MM.1S (cell line): ENCODE measurements at regions not wholly inside any gene's neighbourhood (a gene's known extent, or its start where the extent isn't known, plus 50 kb on each side); places are given as distances from the start of the nearest gene placed in this dataset.
"Not testable (repeated sequence)": the region's sequence is repeated elsewhere in the genome, so short reads cannot be mapped to it uniquely, and the experiment has no call there.

Source experiments
- DNase-seq: peaks from one replicate; pipeline ENCODE4 v3.0.0-alpha.2; 2015
- H2AFZ ChIP-seq: fragments of 300-600 bp; sonication (generic); 2 replicates; pipeline ENCODE4 v1.6.0; 2016; ENCODE audit warnings: antibody characterized with exemption, low read length
- H3F3A ChIP-seq: fragments of 300-600 bp; sonication (generic); 2 replicates; pipeline ENCODE4 v1.6.1; 2016; ENCODE audit warnings: mild to moderate bottlenecking, antibody characterized with exemption, low read length, moderate library complexity, mixed read lengths; ENCODE audit not compliant: insufficient read depth
- H3K27ac ChIP-seq: fragments of 300-600 bp; sonication (generic); 2 replicates; pipeline ENCODE4 v1.5.1; 2016; ENCODE audit warnings: mild to moderate bottlenecking, low read length
- H3K27me3 ChIP-seq: fragments of 300-600 bp; sonication (generic); replicated peaks from 2 replicates; pipeline ENCODE4 v1.6.0; 2016; ENCODE audit warnings: low read length; ENCODE audit not compliant: insufficient read depth
- H3K36me3 ChIP-seq: fragments of 300-600 bp; sonication (generic); replicated peaks from 2 replicates; pipeline ENCODE4 v1.6.1; 2016; ENCODE audit warnings: mild to moderate bottlenecking, low read length, mixed read lengths; ENCODE audit not compliant: insufficient read depth
- H3K4me1 ChIP-seq: fragments of 300-600 bp; sonication (generic); 2 replicates; pipeline ENCODE4 v1.6.1; 2016; ENCODE audit warnings: low read length, mixed read lengths
- H3K4me2 ChIP-seq: fragments of 300-600 bp; sonication (generic); 2 replicates; pipeline ENCODE4 v1.6.0; 2016; ENCODE audit warnings: low read depth, low read length
- H3K4me3 ChIP-seq: fragments of 300-600 bp; sonication (generic); 2 replicates; pipeline ENCODE4 v1.5.1; 2016; ENCODE audit warnings: low read length, mixed read lengths
- H3K79me2 ChIP-seq: fragments of 300-600 bp; sonication (generic); 2 replicates; pipeline ENCODE4 v1.6.1; 2016; ENCODE audit warnings: mixed run types, low read length, mixed read lengths
- H3K9ac ChIP-seq: fragments of 300-600 bp; sonication (generic); 2 replicates; pipeline ENCODE4 v1.6.1; 2016; ENCODE audit warnings: low read length, mixed read lengths
- H3K9me2 ChIP-seq: fragments of 300-600 bp; sonication (generic); replicated peaks from 2 replicates; pipeline ENCODE4 v1.6.1; 2016; ENCODE audit warnings: mild to moderate bottlenecking, low read length, mixed read lengths; ENCODE audit not compliant: insufficient read depth
- H3K9me3 ChIP-seq: fragments of 300-600 bp; sonication (generic); replicated peaks from 2 replicates; pipeline ENCODE4 v1.6.1; 2016; ENCODE audit warnings: mild to moderate bottlenecking, low read length, mixed read lengths; ENCODE audit not compliant: insufficient read depth
- H4K20me1 ChIP-seq: fragments of 300-600 bp; sonication (generic); 2 replicates; pipeline ENCODE4 v1.6.1; 2016; ENCODE audit warnings: mild to moderate bottlenecking, low read length, moderate library complexity, mixed read lengths; ENCODE audit not compliant: insufficient read depth
- CTCF ChIP-seq: fragments of 300-600 bp; sonication (generic); IDR thresholded peaks from 2 replicates; pipeline ENCODE4 v1.5.1; 2016; ENCODE audit warnings: antibody characterized with exemption, low read length, mixed read lengths
- EZH2 ChIP-seq: fragments of 300-600 bp; sonication (generic); optimal IDR thresholded peaks from 2 replicates; pipeline ENCODE3; 2017; ENCODE audit warnings: low read depth, mild to moderate bottlenecking, antibody characterized with exemption, low read length, mixed read lengths
- EZH2phosphoT487 ChIP-seq: fragments of 300-600 bp; sonication (generic); IDR thresholded peaks from 2 replicates; pipeline ENCODE4 v1.6.1; 2018; ENCODE audit warnings: antibody characterized with exemption, low read length

GRCh38 chr3:26012241-26012745 lies 222.4 kb downstream of the OXSM start:
- TF ChIP-seq EZH2 = no peak
- TF ChIP-seq EZH2phosphoT487 = no peak
- no peak for TF ChIP-seq CTCF
- Histone ChIP-seq H3K4me3 (no peak overlapping the region), H3K4me2 (no peak overlapping the region), H3K27me3 (no peaks in the 10 kb centered on the region), H3K36me3 (no peaks in the 10 kb centered on the region), H3K27ac (no peak overlapping the region), H2AFZ (no peak overlapping the region), H3K9me3 (no peaks in the 10 kb centered on the region), H3K4me1 (no peaks in the 10 kb centered on the region), H3K9me2 (no peaks in the 10 kb centered on the region), H3K79me2 (no peaks in the 10 kb centered on the region), H3F3A (no peaks in the 10 kb centered on the region), H4K20me1 (no peaks in the 10 kb centered on the region), H3K9ac (no peak overlapping the region)
- no peak for DNase-seq

- Histone ChIP-seq H3K79me2 (no peaks in the 10 kb centered on the region), H3F3A (no peaks in the 10 kb centered on the region), H4K20me1 (no peaks in the 10 kb centered on the region), H3K9ac (no peak overlapping the region), H3K4me3 (no peak overlapping the region), H3K27ac (no peak overlapping the region), H3K4me2 (no peak overlapping the region), H3K4me1 (no peaks in the 10 kb centered on the region), H2AFZ (no peak overlapping the region), H3K36me3 (no peaks in the 10 kb centered on the region), H3K9me2 (no peaks in the 10 kb centered on the region), H3K9me3 (no peaks in the 10 kb centered on the region), H3K27me3 (no peaks in the 10 kb centered on the region)
- no peak for DNase-seq
- TF ChIP-seq EZH2phosphoT487 (no peak), CTCF (no peak), EZH2 (no peak)
These were observed 225.9 kb downstream of the OXSM start for GRCh38 chr3:26015752-26016151.

- H3K9ac ChIP-seq = no peak overlapping the region
- no peak overlapping the region for H3K27ac ChIP-seq
- H3F3A ChIP-seq = no peaks in the 10 kb centered on the region
- TF ChIP-seq CTCF (no peak), EZH2phosphoT487 (no peak), EZH2 (no peak)
- H3K79me2 ChIP-seq = no peaks in the 10 kb centered on the region
- no peak overlapping the region for H3K4me2 ChIP-seq
- H3K27me3 ChIP-seq = no peaks in the 10 kb centered on the region
- H3K9me3 ChIP-seq = no peaks in the 10 kb centered on the region
- no peak overlapping the region for H3K4me3 ChIP-seq
- no peaks in the 10 kb centered on the region for H4K20me1 ChIP-seq
- DNase-seq = no peak
- H2AFZ ChIP-seq = no peak overlapping the region
- H3K36me3 ChIP-seq = no peaks in the 10 kb centered on the region
- H3K4me1 ChIP-seq = no peaks in the 10 kb centered on the region
- H3K9me2 ChIP-seq = no peaks in the 10 kb centered on the region
These were observed 229.0 kb downstream of the OXSM start for GRCh38 chr3:26018889-26019288.

DNA sequence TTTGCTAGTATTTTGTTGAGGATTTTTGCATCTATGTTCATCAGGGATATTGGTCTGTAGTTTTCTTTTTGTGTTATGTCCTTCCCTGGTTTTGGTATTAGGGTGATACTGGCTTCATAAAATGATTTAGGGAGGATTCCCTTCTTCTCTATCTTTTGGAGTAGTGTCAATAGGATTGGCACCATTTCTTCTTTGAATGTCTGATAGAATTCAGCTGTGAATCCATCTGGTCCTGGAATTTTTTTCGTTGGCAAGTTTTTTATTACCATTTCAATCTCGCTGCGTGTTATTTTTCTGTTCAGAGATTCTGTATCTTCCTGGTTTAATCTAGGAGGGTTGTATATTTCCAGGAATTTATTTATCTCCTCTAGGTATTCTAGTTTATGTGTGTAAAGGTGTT lies 234.3 kb downstream of the OXSM start:
- H3K9me2 ChIP-seq, H3F3A ChIP-seq: not testable (repeated sequence)

More for the DNA sequence above, 234.3 kb downstream of the OXSM start:
- H3K4me1 ChIP-seq, H3K27me3 ChIP-seq, H3K9me3 ChIP-seq, H3K79me2 ChIP-seq, H3K36me3 ChIP-seq, H3K4me2 ChIP-seq, H3K9ac ChIP-seq, H4K20me1 ChIP-seq, DNase-seq, H2AFZ ChIP-seq, H3K4me3 ChIP-seq, H3K27ac ChIP-seq: not testable (repeated sequence)
